ENCODE measurements at regions not wholly inside any gene's neighbourhood (a gene's known extent, or its start where the extent isn't known, plus 50 kb on each side); places are given as distances from the start of the nearest gene placed in this dataset.

- no peak overlapping the region for H2AK5ac ChIP-seq (ENCODE audit: low read depth, low read length)
- no peak overlapping the region for H3K4me3 ChIP-seq (ENCODE audit: extremely low read depth in 1 of 4, insufficient read depth in 2 of 4, low read depth in 3 of 4, low read length in 4 of 4)
- H4K20me1 ChIP-seq (replicated peaks in 1 of 2; ENCODE audit: control insufficient read depth in 1 of 2, insufficient read depth in 2 of 2, low read length in 2 of 2) = peaks cover 0 to 2% of the 10 kb centered on the region in 2 experiments
- no peaks in the 10 kb centered on the region for H3K27me3 ChIP-seq (replicated peaks in 1 of 4; ENCODE audit: control insufficient read depth in 3 of 4, extremely low read depth in 1 of 4, insufficient read depth in 3 of 4, low read length in 3 of 4)
- H4K5ac ChIP-seq (ENCODE audit: insufficient read length, low read depth, low read length) = no peak overlapping the region
- H3K56ac ChIP-seq (replicated peaks; ENCODE audit: insufficient read length, low read depth, low read length) = no peak overlapping the region
- WGBS, 2 experiments (ENCODE audit: extremely low coverage in 1 of 2, insufficient coverage in 1 of 2, insufficient read length in 1 of 2, insufficient replicate concordance in 2 of 2, low coverage in 1 of 2, low lambda C conversion rate in 2 of 2, missing lambda C conversion rate in 1 of 2) = 92% methylated on average over 5 of the region's 6 CpGs; no CpG with 5 or more reads in 1 of the 2 experiments
- peak overlapping the region; percentile 42 for H4K91ac ChIP-seq (replicated peaks; ENCODE audit: insufficient read length, low read length)
- no peaks in the 10 kb centered on the region for H3K36me3 ChIP-seq (ENCODE audit: control insufficient read depth in 2 of 4, insufficient read depth in 4 of 4, low read length in 3 of 4)
- H3K4me2 ChIP-seq (ENCODE audit: insufficient read depth in 1 of 2, low read depth in 2 of 2, low read length in 2 of 2) = no peak overlapping the region
- H2BK15ac ChIP-seq (ENCODE audit: low read length) = no peak overlapping the region
- H3K79me2 ChIP-seq (ENCODE audit: control insufficient read depth in 1 of 2, insufficient read depth in 2 of 2, low read length in 2 of 2) = no peaks in the 10 kb centered on the region
- no peak overlapping the region for H2BK5ac ChIP-seq (ENCODE audit: low read depth, low read length)
- no peak overlapping the region for H2BK12ac ChIP-seq (ENCODE audit: low read depth, low read length)
- no peak overlapping the region for H3K4ac ChIP-seq (replicated peaks; ENCODE audit: insufficient read length, low read depth, low read length)
- H3K27ac ChIP-seq (ENCODE audit: low read depth, low read length) = no peak overlapping the region
- ChIA-PET POLR2A (ENCODE audit: partially characterized antibody) (interaction anchor here (1.0 kb wide), 1 partner anchor 10 kb away, joined by 3 read pairs; no protein-coding TSS in a partner anchor), CTCF (ENCODE audit: partially characterized antibody) (interaction anchor here (0.6 to 20.5 kb wide), 6 partner anchors 12 to 750 kb away, joined by 3 to 285 read pairs (median 24); no protein-coding TSS in a partner anchor)
- H3K18ac ChIP-seq (ENCODE audit: extremely low read depth, low read length) = no peak overlapping the region
- no peaks in the 10 kb centered on the region for H3K9me3 ChIP-seq (ENCODE audit: insufficient read depth in 2 of 2, low read depth in 1 of 2, low read length in 1 of 2)
- DNase-seq (ENCODE audit: low read depth in 1 of 2, low spot score in 2 of 2) (no peak), FAIRE-seq (no peak)
- H3K9ac ChIP-seq (replicated peaks in 1 of 4; ENCODE audit: extremely low read depth in 1 of 4, low read depth in 3 of 4, low read length in 3 of 4) = no peak overlapping the region
- H3K4me1 ChIP-seq (replicated peaks in 1 of 4; ENCODE audit: control insufficient read depth in 3 of 4, insufficient read depth in 4 of 4, low read length in 3 of 4) = no peaks in the 10 kb centered on the region
- no peaks in the 10 kb centered on the region for H3K79me1 ChIP-seq (ENCODE audit: low read depth, low read length)
- H3K23me2 ChIP-seq (ENCODE audit: low read depth, low read length) = no peaks in the 10 kb centered on the region; the same call in 1 of the 2 replicates
- H2AFZ ChIP-seq (ENCODE audit: low read length) = no peak overlapping the region
- H2BK120ac ChIP-seq (replicated peaks; ENCODE audit: low read depth, low read length) = no peak overlapping the region
- H3K14ac ChIP-seq (ENCODE audit: insufficient read length) = no peak overlapping the region
- H3K23ac ChIP-seq (ENCODE audit: insufficient read length) = no peak overlapping the region
- no peak overlapping the region for H4K8ac ChIP-seq (ENCODE audit: extremely low read depth, insufficient read depth, low read length)
- no peak overlapping the region for H2BK20ac ChIP-seq (ENCODE audit: low read length)
- TF ChIP-seq SP2 (IDR thresholded peaks at IDR 0.05; ENCODE audit: low read length) = no peak
- no peak for TF ChIP-seq USF2 (IDR thresholded peaks at IDR 0.05; ENCODE audit: low read length)
- no peak for TF ChIP-seq EGR1 (IDR thresholded peaks at IDR 0.05; ENCODE audit: borderline replicate concordance, low read depth, low read length)
- TF ChIP-seq CTBP2 (IDR thresholded peaks at IDR 0.05; ENCODE audit: borderline replicate concordance, insufficient read depth, insufficient read length, low read length) = no peak
- no peak for TF ChIP-seq SIN3A (conservative IDR thresholded peaks at IDR 0.05 in 1 of 2, IDR thresholded peaks at IDR 0.05 in 1 of 2; ENCODE audit: low read depth in 1 of 2, low read length in 2 of 2)
- no peak for TF ChIP-seq EZH2 (IDR thresholded peaks at IDR 0.05; ENCODE audit: low read depth, low read length, severe bottlenecking)
- TF ChIP-seq CHD2 (IDR thresholded peaks at IDR 0.05; ENCODE audit: low read length) = no peak
- no peak for TF ChIP-seq CREB1 (IDR thresholded peaks at IDR 0.05)
- no peak for TF ChIP-seq SUZ12 (IDR thresholded peaks at IDR 0.05; ENCODE audit: low read length)
- no peak for TF ChIP-seq HDAC2 (IDR thresholded peaks at IDR 0.05; ENCODE audit: borderline replicate concordance in 1 of 2, low read depth in 2 of 2, low read length in 2 of 2)
- TF ChIP-seq YY1 (IDR thresholded peaks at IDR 0.05; ENCODE audit: low read depth, low read length) = no peak
- TF ChIP-seq CBX8 (IDR thresholded peaks at IDR 0.05; ENCODE audit: borderline replicate concordance, low read depth, low read length) = no peak
Measured at GRCh38 chr12:111261911-111262676, 106.8 kb downstream of the PHETA1 start.
